ENCODE measurements at regions not wholly inside any gene's neighbourhood (a gene's known extent, or its start where the extent isn't known, plus 50 kb on each side); places are given as distances from the start of the nearest gene placed in this dataset.
"Not testable (repeated sequence)": the region's sequence is repeated elsewhere in the genome, so short reads cannot be mapped to it uniquely, and the experiment has no call there.

GRCh38 chr3:157902680-157903079 is 203.5 kb downstream of the SHOX2 start:
- TF ChIP-seq, protein P1, sequence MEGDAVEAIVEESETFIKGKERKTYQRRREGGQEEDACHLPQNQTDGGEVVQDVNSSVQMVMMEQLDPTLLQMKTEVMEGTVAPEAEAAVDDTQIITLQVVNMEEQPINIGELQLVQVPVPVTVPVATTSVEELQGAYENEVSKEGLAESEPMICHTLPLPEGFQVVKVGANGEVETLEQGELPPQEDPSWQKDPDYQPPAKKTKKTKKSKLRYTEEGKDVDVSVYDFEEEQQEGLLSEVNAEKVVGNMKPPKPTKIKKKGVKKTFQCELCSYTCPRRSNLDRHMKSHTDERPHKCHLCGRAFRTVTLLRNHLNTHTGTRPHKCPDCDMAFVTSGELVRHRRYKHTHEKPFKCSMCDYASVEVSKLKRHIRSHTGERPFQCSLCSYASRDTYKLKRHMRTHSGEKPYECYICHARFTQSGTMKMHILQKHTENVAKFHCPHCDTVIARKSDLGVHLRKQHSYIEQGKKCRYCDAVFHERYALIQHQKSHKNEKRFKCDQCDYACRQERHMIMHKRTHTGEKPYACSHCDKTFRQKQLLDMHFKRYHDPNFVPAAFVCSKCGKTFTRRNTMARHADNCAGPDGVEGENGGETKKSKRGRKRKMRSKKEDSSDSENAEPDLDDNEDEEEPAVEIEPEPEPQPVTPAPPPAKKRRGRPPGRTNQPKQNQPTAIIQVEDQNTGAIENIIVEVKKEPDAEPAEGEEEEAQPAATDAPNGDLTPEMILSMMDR (IDR thresholded peaks at IDR 0.05; ENCODE audit: poor library complexity, severe bottlenecking), result not testable (repeated sequence)
- TF ChIP-seq EP300 (conservative IDR thresholded peaks at IDR 0.05; ENCODE audit: poor library complexity, severe bottlenecking); EZH2 (IDR thresholded peaks at IDR 0.05; ENCODE audit: borderline replicate concordance, insufficient read depth, low read length, poor library complexity, severe bottlenecking); REST (IDR thresholded peaks at IDR 0.05; ENCODE audit: borderline replicate concordance); TAF1 (IDR thresholded peaks at IDR 0.05; ENCODE audit: low read depth); RAD21 (conservative IDR thresholded peaks at IDR 0.05): not testable (repeated sequence)
